ENCODE measurements at regions not wholly inside any gene's neighbourhood (a gene's known extent, or its start where the extent isn't known, plus 50 kb on each side); places are given as distances from the start of the nearest gene placed in this dataset.

GRCh38 chr16:58789351-58789750 is 55.2 kb upstream of the GOT2 start:
- TF ChIP-seq EZH2 (IDR thresholded peaks at IDR 0.05; ENCODE audit: borderline replicate concordance, insufficient read depth, low read length, poor library complexity, severe bottlenecking) (no peak), CTCF (IDR thresholded peaks at IDR 0.05; ENCODE audit: poor library complexity, severe bottlenecking) (no peak), POLR2AphosphoS5 (IDR thresholded peaks at IDR 0.05) (no peak), REST (IDR thresholded peaks at IDR 0.05; ENCODE audit: borderline replicate concordance) (no peak), RAD21 (conservative IDR thresholded peaks at IDR 0.05) (no peak), EP300 (conservative IDR thresholded peaks at IDR 0.05; ENCODE audit: poor library complexity, severe bottlenecking) (no peak)

Data from neural cell (in vitro differentiated cells).